Mesothelial cell of epicardium (in vitro differentiated cells): ENCODE measurements at regions not wholly inside any gene's neighbourhood (a gene's known extent, or its start where the extent isn't known, plus 50 kb on each side); places are given as distances from the start of the nearest gene placed in this dataset.

Experiments
- DNase-seq, 2 experiments: peaks; one replicate each; pipeline ENCODE4 v3.0.0; 2021; ENCODE audit warnings: low spot score in 2 of 2; ENCODE audit not compliant: unreplicated experiment in 2 of 2
- H3K27ac Mint-ChIP-seq: 2 replicates; pipeline ENCODE4 v1.8.0; 2021; ENCODE audit warnings: mixed read lengths
- H3K27me3 Mint-ChIP-seq: 2 replicates; pipeline ENCODE4 v1.8.0; 2021; ENCODE audit warnings: low read depth, mixed read lengths
- H3K36me3 Mint-ChIP-seq: 2 replicates; pipeline ENCODE4 v1.8.0; 2021; ENCODE audit warnings: mixed read lengths
- H3K4me1 Mint-ChIP-seq: 2 replicates; pipeline ENCODE4 v1.8.0; 2021; ENCODE audit warnings: mixed read lengths
- H3K4me3 Mint-ChIP-seq: 2 replicates; pipeline ENCODE4 v1.8.0; 2021; ENCODE audit warnings: mild to moderate bottlenecking, moderate library complexity, mixed read lengths
- H3K9me3 Mint-ChIP-seq: 2 replicates; pipeline ENCODE4 v1.8.0; 2021; ENCODE audit warnings: mixed read lengths
- CTCF ChIP-seq: fragments of 200-600 bp; sonication (generic); IDR thresholded peaks from one replicate; pipeline ENCODE4 v1.5.0; 2021; ENCODE audit warnings: antibody characterized with exemption; ENCODE audit not compliant: unreplicated experiment

GRCh38 chr14:86865934-86866333, 1127.0 kb downstream of the GALC start:
- Mint-ChIP-seq H3K27me3 (no peaks in the 10 kb centered on the region), H3K9me3 (no peaks in the 10 kb centered on the region), H3K36me3 (no peaks in the 10 kb centered on the region), H3K27ac (no peak overlapping the region), H3K4me1 (peaks cover 2% of the 10 kb centered on the region), H3K4me3 (no peak overlapping the region)
- TF ChIP-seq CTCF: no peak
- DNase-seq: no peak

DNA sequence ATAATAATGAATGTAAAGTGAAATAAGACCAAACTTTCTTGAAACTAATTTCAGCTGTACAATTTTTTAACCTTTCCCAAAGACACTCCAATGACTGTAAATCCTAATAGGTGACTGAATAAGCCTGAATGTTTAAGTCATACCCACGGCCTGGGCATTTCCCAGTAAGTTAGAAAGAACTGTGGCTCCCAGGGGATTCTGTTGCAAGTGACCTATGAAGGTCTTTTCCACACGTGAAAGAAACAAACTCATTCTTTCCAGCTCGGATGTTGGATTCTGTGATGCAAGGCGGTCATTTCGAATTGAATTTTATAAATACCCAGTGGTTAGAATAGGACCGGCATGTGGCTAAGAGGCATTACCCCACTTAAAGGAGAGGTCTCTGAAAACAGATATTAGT, 1134.4 kb downstream of the GALC start:
- peaks cover 14% of the 10 kb centered on the region for H3K4me1 Mint-ChIP-seq
- DNase-seq: no peak
- peak overlapping the region; percentile 59 for H3K27ac Mint-ChIP-seq
- H3K27me3 Mint-ChIP-seq: no peaks in the 10 kb centered on the region
- no peaks in the 10 kb centered on the region for H3K36me3 Mint-ChIP-seq
- no peaks in the 10 kb centered on the region for H3K9me3 Mint-ChIP-seq
- no peak overlapping the region for H3K4me3 Mint-ChIP-seq
- TF ChIP-seq CTCF: no peak

GRCh38 chr14:86858031-86858430, 1135.0 kb downstream of the GALC start:
- no peak for DNase-seq
- no peaks in the 10 kb centered on the region for H3K27me3 Mint-ChIP-seq
- no peaks in the 10 kb centered on the region for H3K36me3 Mint-ChIP-seq
- no peak overlapping the region for H3K4me3 Mint-ChIP-seq
- no peaks in the 10 kb centered on the region for H3K9me3 Mint-ChIP-seq
- H3K27ac Mint-ChIP-seq: peak overlapping the region; percentile 59
- no peak for TF ChIP-seq CTCF
- peaks cover 20% of the 10 kb centered on the region for H3K4me1 Mint-ChIP-seq

GRCh38 chr14:86852530-86852929, 1140.5 kb downstream of the GALC start:
- Mint-ChIP-seq H3K4me3 (no peak overlapping the region), H3K9me3 (no peaks in the 10 kb centered on the region), H3K27ac (peak overlapping the region; percentile 27), H3K27me3 (peaks cover 4% of the 10 kb centered on the region), H3K36me3 (no peaks in the 10 kb centered on the region), H3K4me1 (peaks cover 21% of the 10 kb centered on the region)
- TF ChIP-seq CTCF: no peak
- DNase-seq: no peak

GRCh38 chr14:86847140-86847539, 1145.8 kb downstream of the GALC start:
- Mint-ChIP-seq H3K4me1 (peaks cover 7% of the 10 kb centered on the region), H3K27ac (no peak overlapping the region), H3K4me3 (no peak overlapping the region), H3K27me3 (peaks cover 9% of the 10 kb centered on the region), H3K36me3 (no peaks in the 10 kb centered on the region), H3K9me3 (no peaks in the 10 kb centered on the region)
- no peak for TF ChIP-seq CTCF
- DNase-seq: no peak

DNA sequence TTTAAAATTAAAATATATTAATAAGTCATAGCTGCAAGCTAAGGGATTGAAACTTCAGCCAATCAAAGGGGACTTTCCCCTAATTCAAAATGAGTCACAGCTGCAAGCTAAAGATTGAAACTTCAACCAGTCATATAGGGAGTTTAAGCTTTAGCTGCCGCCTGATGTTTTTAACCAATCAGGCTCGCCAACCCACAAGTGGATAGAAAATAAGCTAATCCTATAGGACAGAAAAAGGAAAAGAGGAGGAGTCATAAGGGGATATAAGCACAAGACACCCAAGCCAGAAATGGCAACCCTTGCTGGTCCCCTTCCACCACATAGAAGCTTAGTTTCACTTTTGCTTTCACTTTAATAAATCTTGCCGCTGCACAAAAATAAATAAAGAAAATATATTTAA, 1154.6 kb downstream of the GALC start:
- H3K4me1 Mint-ChIP-seq: no peaks in the 10 kb centered on the region
- H3K36me3 Mint-ChIP-seq: no peaks in the 10 kb centered on the region
- H3K9me3 Mint-ChIP-seq: peaks cover 24% of the 10 kb centered on the region
- H3K4me3 Mint-ChIP-seq: no peak overlapping the region
- no peaks in the 10 kb centered on the region for H3K27me3 Mint-ChIP-seq
- DNase-seq: no peak
- TF ChIP-seq CTCF: no peak
- H3K27ac Mint-ChIP-seq: no peak overlapping the region
